ENCODE measurements at regions not wholly inside any gene's neighbourhood (a gene's known extent, or its start where the extent isn't known, plus 50 kb on each side); places are given as distances from the start of the nearest gene placed in this dataset.

DNA sequence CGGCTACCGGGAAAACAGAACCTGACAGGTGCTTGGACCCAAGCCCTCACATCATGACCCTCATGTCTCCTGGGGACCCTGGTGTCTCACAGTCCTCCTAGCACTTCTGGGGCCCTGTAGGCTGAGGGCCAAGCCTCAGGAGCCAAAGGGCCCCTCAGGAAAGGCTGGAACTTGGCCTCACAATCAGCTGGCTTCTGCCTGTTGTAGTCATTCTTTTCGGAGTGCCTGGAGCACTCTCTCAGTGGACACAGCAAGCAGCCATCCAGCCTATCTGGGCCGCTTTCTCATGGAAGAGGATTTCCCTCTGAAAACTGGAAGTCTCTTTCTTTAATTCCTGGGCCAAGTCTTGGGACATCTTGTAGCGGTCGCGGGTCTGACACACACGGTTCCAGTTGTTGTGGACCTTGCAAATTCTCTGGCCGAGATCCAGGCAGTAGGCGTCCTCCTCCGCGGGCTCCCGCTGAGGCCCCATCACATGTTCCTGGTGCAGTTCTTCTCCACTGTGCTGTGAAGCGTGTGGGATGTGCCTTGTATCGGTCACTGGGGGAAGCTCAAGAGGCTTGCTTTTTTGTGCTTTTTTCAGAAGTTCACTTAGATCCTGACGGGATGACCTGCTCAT is 169.3 kb downstream of the EMP1 start:
- no peaks in the 10 kb centered on the region for H3K36me3 Mint-ChIP-seq
- POLR2A ChIA-PET = no interaction called here
- no peak for ATAC-seq
- H3K4me1 Mint-ChIP-seq = peaks cover 0 to 2% (median 0%) of the 10 kb centered on the region in 4 donors
- H3K4me3 Mint-ChIP-seq = no peak overlapping the region
- H3K27me3 Mint-ChIP-seq = peaks cover 8 to 37% (median 20%) of the 10 kb centered on the region in 5 donors
- no peak for DNase-seq
- no peaks in the 10 kb centered on the region for H3K9me3 Mint-ChIP-seq
- no peak overlapping the region for H3K27ac Mint-ChIP-seq

DNA sequence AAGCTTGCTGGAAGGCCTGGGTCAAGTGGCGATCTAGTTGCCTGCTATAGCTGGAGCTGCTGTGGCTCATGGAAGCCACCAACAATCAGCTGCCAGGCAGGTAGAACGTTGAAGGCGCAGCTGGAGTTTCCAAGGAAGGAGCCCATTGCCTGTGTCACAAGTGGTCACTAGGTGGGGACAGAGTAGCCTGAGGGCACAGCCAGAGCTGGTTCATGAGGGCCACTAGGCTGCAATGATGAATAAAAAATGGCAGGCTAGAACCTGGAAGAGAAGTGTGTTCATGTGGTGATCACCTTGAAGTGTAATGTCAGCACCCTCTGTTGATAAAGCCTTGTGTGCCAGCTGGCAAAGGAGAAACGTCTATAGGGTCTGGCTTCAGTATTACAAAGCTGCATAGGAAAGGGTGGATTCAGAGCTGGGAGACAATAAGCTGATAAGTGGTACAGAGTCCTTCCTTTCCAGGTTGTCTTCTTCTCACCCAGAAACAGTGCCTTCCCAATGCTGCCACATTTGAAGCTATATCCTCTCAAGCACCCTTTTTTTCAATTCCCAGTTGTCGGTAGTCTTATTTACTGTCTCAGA is 165.8 kb downstream of the EMP1 start:
- peak; percentile 42 to 50 for ATAC-seq

DNA sequence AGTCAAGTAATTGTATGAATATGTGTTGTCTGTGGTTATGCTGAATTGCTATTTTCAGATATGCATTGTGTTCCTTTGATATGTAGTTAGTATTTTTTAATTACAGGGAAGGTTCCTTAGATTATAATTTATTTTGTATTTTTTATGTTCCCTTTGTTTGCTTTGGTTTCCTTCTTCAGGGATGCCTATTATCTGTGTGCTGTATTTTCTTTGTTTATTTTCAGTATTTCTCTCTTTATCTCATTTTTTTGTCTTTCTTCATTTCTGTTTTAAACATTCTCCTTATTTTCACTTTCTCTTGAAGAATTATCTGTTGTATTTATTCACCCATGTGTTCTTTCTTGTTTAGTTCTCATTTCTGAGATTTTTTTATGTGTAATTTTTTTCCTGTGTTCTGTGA is 163.1 kb downstream of the EMP1 start:
- no peaks in the 10 kb centered on the region for H3K9me3 Mint-ChIP-seq
- no peak for ATAC-seq
- no peak overlapping the region for H3K4me3 Mint-ChIP-seq
- H3K27me3 Mint-ChIP-seq = peaks cover 4 to 54% (median 23%) of the 10 kb centered on the region in 5 donors
- no peak overlapping the region for H3K27ac Mint-ChIP-seq
- no peak for DNase-seq
- POLR2A ChIA-PET = no interaction called here
- H3K36me3 Mint-ChIP-seq = no peaks in the 10 kb centered on the region
- H3K4me1 Mint-ChIP-seq = no peaks in the 10 kb centered on the region

More for the DNA sequence above, 165.8 kb downstream of the EMP1 start:
- H3K27ac Mint-ChIP-seq = no peak overlapping the region
- DNase-seq = peak in 5 of 10 donors; percentile 1 to 13 (median 10)
- no peak overlapping the region for H3K4me3 Mint-ChIP-seq
- no peaks in the 10 kb centered on the region for H3K9me3 Mint-ChIP-seq
- no peaks in the 10 kb centered on the region for H3K36me3 Mint-ChIP-seq
- peaks cover 7 to 54% (median 25%) of the 10 kb centered on the region in 5 donors for H3K27me3 Mint-ChIP-seq
- POLR2A ChIA-PET = no interaction called here
- peaks cover 0 to 1% (median 0%) of the 10 kb centered on the region in 4 donors for H3K4me1 Mint-ChIP-seq

DNA sequence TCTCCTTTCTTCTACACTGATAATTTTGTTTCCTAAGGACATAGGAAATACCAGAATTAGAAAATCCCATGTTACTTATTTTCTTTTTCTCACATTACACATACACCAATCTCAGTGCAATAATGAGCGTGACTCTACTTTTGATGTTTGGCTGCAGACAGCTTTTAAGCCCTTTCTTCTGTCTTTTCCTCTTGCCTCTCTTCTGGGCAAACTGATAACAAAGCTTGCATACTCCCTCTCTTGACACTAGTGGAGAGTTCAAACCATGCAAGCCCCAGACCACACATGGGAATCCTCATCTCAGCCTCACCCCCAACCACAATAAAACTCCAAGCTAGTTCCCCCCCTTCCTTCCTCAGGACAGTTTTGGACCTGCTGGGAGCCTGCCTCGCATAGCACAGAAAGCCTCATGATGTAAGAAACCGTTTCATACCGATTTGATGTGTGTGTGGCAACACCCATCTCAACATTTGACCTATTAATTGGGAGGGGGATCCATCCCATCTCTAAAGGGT is 161.9 kb downstream of the EMP1 start:
- Mint-ChIP-seq H3K9me3 (no peaks in the 10 kb centered on the region), H3K4me1 (no peaks in the 10 kb centered on the region), H3K27ac (no peak overlapping the region), H3K27me3 (peaks cover 4 to 54% (median 23%) of the 10 kb centered on the region in 5 donors), H3K4me3 (no peak overlapping the region), H3K36me3 (no peaks in the 10 kb centered on the region)
- ATAC-seq (no peak), DNase-seq (no peak)
- POLR2A ChIA-PET = no interaction called here

DNA sequence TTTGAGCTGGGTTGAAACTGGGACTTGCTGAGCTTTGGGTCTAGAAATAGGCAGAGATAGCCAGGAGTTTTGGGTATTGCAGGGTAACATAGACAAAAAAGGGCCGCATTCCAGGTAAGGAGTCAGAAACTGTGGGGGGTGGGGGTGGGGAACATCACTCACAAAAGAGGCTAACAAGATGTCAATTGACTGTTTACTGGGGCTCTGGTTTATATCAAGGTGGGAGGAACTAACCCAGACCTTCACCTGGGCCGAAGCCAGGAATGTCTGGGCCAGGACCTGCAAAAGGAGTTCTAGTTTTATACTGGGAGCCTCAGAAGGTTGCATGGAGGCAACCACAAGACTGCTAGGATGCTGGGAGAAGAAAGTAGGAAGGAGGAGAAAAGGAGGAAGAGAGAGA is 154.4 kb downstream of the EMP1 start:
- no peaks in the 10 kb centered on the region for H3K36me3 Mint-ChIP-seq
- no peak overlapping the region for H3K4me3 Mint-ChIP-seq
- POLR2A ChIA-PET = no interaction called here
- no peaks in the 10 kb centered on the region for H3K9me3 Mint-ChIP-seq
- no peaks in the 10 kb centered on the region for H3K4me1 Mint-ChIP-seq
- no peak overlapping the region for H3K27ac Mint-ChIP-seq
- peaks cover 16 to 49% (median 22%) of the 10 kb centered on the region in 5 donors for H3K27me3 Mint-ChIP-seq
- DNase-seq (no peak), ATAC-seq (no peak)

DNA sequence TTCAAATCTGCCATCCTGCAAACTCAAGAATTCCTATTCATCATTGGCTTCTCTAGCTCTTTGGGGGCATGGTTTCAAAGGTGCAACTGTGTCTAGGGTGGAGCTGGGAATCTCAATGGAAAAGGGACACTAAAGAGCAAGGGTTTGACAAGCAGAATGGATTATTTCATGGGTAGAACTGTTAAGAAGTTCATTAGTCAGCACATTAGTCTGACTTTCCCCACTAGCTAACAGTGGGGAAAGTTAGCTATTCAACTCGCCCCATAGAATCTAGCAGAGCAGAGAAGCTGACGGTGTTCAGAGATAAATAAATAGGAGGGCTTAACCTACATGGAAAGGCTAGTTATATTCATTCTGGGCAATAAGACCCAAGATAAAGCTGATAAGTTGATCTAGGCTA is 153.9 kb downstream of the EMP1 start:
- POLR2A ChIA-PET = no interaction called here
- H3K9me3 Mint-ChIP-seq = no peaks in the 10 kb centered on the region
- no peaks in the 10 kb centered on the region for H3K4me1 Mint-ChIP-seq
- H3K27me3 Mint-ChIP-seq = peaks cover 16 to 52% (median 20%) of the 10 kb centered on the region in 5 donors
- H3K27ac Mint-ChIP-seq = no peak overlapping the region
- H3K36me3 Mint-ChIP-seq = no peaks in the 10 kb centered on the region
- DNase-seq (no peak), ATAC-seq (no peak)
- H3K4me3 Mint-ChIP-seq = no peak overlapping the region

DNA sequence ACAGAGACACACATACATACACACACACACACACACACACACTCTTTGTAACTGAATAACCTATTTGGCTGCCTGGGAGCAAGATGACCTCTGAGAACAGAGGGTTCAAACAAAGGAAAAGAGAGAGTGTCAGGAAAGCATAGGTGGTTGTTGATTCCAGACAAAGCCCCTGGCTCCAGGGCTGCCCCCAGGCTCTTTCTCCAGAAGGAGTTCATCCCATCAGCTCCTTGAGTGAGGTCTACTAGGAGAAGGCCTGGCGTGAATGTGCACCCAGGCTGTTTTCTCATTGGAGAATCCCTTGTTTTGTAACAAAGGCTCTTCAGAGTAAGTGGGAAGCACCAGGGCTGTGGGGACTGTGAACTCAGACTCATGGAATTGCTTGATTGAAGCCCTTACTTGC is 151.9 kb downstream of the EMP1 start:
- peaks cover 21 to 52% (median 25%) of the 10 kb centered on the region in 5 donors for H3K27me3 Mint-ChIP-seq
- ATAC-seq (no peak), DNase-seq (no peak)
- H3K4me3 Mint-ChIP-seq = no peak overlapping the region
- H3K27ac Mint-ChIP-seq = no peak overlapping the region
- no peaks in the 10 kb centered on the region for H3K36me3 Mint-ChIP-seq
- POLR2A ChIA-PET = no interaction called here
- no peaks in the 10 kb centered on the region for H3K4me1 Mint-ChIP-seq
- no peaks in the 10 kb centered on the region for H3K9me3 Mint-ChIP-seq

DNA sequence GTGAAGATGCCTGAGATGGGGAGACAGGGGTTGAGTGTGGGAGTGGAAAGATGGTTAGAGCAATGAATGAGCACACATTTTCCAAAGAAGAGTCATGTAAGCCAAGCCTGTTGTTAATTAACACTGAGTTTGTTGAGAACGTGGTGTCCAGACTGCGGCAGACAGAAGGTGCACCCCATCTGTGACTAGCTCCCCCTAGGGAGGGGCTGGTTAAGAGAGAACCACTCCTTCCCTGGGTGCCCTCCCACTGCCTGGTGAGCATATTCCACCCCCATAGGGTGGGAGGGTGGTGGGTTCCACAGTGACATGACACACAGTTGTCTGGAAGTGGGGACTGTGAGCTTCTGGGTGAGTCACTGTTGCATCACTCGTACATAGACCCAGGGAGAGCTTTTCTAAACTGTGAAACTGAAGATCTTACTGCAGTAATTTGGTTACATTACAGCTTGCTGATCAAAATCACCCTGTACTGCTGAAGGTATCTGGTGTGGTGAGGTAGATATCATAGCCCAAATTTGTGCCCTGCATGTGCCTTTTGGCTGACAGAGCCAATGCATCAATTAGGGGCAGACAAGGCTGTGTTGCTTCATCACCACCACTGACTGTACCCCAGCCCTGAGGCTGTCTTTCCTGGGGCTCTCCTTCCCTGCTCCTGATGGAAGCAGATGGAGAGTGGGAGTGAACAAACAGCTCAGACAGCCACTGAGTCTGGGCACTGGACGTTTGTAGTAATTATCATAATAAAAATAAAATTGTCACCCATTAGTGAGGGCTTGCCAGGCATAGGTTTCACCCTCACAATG is 150.9 kb downstream of the EMP1 start:
- Mint-ChIP-seq H3K9me3 (no peaks in the 10 kb centered on the region), H3K36me3 (no peaks in the 10 kb centered on the region), H3K4me1 (no peaks in the 10 kb centered on the region), H3K4me3 (no peak overlapping the region), H3K27ac (no peak overlapping the region), H3K27me3 (peaks cover 21 to 54% (median 27%) of the 10 kb centered on the region in 5 donors)
- ATAC-seq (no peak), DNase-seq (no peak)
- POLR2A ChIA-PET = no interaction called here

DNA sequence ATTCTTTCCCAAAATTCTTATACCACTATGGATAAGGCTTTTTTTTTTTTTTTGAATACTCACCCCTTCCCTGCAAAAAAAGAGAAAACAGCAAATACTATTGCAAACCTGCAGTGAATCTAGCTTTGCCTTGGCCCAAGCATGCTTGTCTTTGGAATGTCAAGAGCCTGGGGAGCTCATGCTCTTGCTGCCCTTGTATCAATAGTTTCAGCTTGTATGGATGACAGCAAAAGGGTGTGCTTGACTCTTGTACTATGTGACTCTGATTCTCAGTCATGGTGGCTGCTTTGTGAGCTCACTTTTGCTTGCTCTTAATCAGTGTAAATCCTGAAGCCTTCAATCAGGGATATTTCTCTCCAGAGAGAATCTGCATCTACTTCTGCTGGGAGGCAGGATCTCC is 149.2 kb downstream of the EMP1 start:
- Mint-ChIP-seq H3K4me3 (no peak overlapping the region), H3K27ac (no peak overlapping the region), H3K27me3 (peaks cover 20 to 61% (median 25%) of the 10 kb centered on the region in 5 donors), H3K36me3 (no peaks in the 10 kb centered on the region), H3K4me1 (no peaks in the 10 kb centered on the region), H3K9me3 (peaks cover 0 to 2% (median 0%) of the 10 kb centered on the region in 9 donors)
- DNase-seq (no peak), ATAC-seq (no peak)
- POLR2A ChIA-PET = no interaction called here

DNA sequence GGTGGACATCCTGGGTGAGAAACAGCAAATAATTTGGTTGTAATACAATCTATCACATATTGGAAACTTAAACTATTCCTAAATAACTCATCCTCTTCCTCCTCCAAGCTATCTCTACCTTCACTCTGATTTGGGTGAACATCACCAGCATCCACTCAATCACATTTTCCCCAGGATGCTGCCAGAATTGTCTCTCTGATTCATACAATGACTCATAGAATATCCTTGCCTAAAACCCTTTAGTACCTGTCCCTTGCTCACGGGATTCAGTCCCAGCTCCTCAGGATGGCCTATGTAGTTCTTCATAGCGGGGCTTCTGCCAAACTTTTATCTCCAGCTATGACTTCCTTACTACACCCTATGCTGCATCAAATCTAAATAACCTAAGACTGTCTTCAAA is 146.8 kb downstream of the EMP1 start:
- ATAC-seq = no peak
- H3K9me3 Mint-ChIP-seq = peaks cover 0 to 2% (median 0%) of the 10 kb centered on the region in 9 donors
- POLR2A ChIA-PET = no interaction called here
- no peaks in the 10 kb centered on the region for H3K4me1 Mint-ChIP-seq
- H3K36me3 Mint-ChIP-seq = no peaks in the 10 kb centered on the region
- no peak for DNase-seq
- H3K27ac Mint-ChIP-seq = no peak overlapping the region
- H3K27me3 Mint-ChIP-seq = peaks cover 16 to 57% (median 26%) of the 10 kb centered on the region in 5 donors
- no peak overlapping the region for H3K4me3 Mint-ChIP-seq

DNA sequence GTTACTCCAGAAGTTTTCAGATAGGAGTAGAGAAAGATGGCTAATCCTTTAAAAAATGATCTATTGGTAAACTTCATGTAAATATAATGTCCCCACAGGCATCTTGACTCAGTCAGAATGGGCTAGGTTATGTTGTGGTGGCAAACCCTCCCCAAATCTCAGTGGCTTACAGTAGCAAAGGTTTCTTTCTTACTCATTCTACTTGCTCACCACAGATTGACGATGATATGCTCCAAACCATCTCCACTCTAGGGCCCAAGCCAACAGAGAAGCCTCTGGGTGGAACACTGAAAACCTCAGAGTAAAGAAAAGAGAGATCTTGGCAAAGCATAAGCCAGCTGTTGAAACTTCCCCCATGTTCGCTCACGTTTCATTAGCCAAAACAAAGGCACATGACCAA is 146.4 kb downstream of the EMP1 start:
- no peak for ATAC-seq
- Mint-ChIP-seq H3K4me1 (no peaks in the 10 kb centered on the region), H3K27ac (no peak overlapping the region), H3K27me3 (peaks cover 12 to 57% (median 26%) of the 10 kb centered on the region in 5 donors), H3K36me3 (no peaks in the 10 kb centered on the region), H3K4me3 (no peak overlapping the region), H3K9me3 (peaks cover 0 to 2% (median 0%) of the 10 kb centered on the region in 9 donors)
- POLR2A ChIA-PET = no interaction called here
- no peak for DNase-seq

DNA sequence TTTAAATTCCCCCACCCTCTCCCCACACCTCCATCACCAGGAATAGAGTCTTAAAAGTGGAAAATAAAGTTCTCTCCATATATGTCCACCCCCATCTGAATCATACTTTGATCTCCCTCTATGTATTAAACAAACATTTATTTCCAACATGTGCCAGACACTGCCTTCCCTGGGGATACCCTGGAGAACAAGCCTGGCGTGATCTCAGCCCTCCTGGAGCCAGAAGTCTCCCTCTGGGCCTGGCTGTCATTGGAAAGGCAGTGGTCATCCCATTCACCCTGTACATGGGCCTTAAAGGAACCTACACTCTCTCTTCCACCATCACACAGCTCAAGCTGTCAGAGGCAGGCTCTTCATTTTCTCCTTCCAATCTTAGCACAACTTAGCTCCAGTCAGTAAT is 143.6 kb downstream of the EMP1 start:
- DNase-seq (no peak), ATAC-seq (no peak)
- Mint-ChIP-seq H3K4me1 (no peaks in the 10 kb centered on the region), H3K27me3 (peaks cover 6 to 49% (median 18%) of the 10 kb centered on the region in 5 donors), H3K4me3 (no peak overlapping the region), H3K9me3 (peaks cover 0 to 2% (median 0%) of the 10 kb centered on the region in 9 donors), H3K27ac (no peak overlapping the region), H3K36me3 (no peaks in the 10 kb centered on the region)
- POLR2A ChIA-PET = no interaction called here

DNA sequence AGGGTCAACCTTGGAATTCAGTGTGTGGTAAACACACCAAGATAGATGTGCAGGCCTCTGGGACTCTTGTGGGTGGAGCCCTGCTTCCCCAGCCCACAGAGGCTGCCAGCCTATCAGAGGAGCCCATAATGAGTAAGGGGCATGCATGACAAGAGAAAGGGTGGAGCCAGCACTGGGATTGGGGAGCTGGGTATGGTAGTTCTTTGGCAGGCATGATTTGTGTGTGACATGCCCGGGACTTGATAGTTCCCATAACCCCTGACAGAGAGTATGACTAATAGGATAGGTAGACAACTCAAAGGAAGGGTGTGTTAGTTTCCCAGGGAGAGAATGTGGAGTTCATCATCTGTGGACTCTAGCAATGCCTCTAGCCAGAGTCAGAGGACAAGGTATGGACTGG is 143.0 kb downstream of the EMP1 start:
- POLR2A ChIA-PET = no interaction called here

More for the DNA sequence above, 143.0 kb downstream of the EMP1 start:
- Mint-ChIP-seq H3K36me3 (no peaks in the 10 kb centered on the region), H3K27me3 (peaks cover 6 to 52% (median 17%) of the 10 kb centered on the region in 5 donors), H3K4me3 (no peak overlapping the region), H3K9me3 (peaks cover 0 to 2% (median 0%) of the 10 kb centered on the region in 9 donors), H3K4me1 (no peaks in the 10 kb centered on the region), H3K27ac (no peak overlapping the region)
- DNase-seq (no peak), ATAC-seq (no peak)
